ENCODE measurements at regions not wholly inside any gene's neighbourhood (a gene's known extent, or its start where the extent isn't known, plus 50 kb on each side); places are given as distances from the start of the nearest gene placed in this dataset.
"Not testable (repeated sequence)": the region's sequence is repeated elsewhere in the genome, so short reads cannot be mapped to it uniquely, and the experiment has no call there.

DNA sequence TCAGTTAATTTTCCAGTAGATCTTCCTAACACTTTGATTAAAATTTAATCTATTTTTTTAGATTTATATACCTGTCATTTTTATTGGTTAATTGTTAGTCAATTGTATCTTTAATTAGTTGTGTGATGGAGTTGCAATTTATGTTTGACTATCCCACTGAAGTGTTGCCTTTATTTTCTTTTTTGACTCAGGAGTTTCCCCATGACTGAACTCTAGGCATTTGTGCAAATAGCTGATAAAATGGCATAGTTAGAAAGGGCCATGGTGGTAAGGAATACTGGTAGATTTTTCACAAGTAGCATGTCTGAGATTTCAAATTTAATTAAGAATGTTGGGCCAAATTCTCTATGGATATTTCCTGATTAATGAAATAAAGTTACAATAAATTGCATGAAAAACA, 273.1 kb upstream of the DAB2 start:
- ChIA-PET CTCF (ENCODE audit: partially characterized antibody) (no interaction called here), POLR2A (ENCODE audit: partially characterized antibody) (no interaction called here)
- peaks cover 5 to 6% of the 10 kb centered on the region in 2 donors for H3K27me3 Mint-ChIP-seq
- no peaks in the 10 kb centered on the region for H3K9me3 Mint-ChIP-seq
- Histone ChIP-seq H3K4me3 (ENCODE audit: low read length in 2 of 2) (no peak overlapping the region), H3K4me1 (ENCODE audit: insufficient read depth, low read length) (no peaks in the 10 kb centered on the region), H3K27me3 (ENCODE audit: insufficient read depth, low read length) (no peaks in the 10 kb centered on the region), H3K27ac (ENCODE audit: low read depth, low read length) (no peak overlapping the region), H3K36me3 (ENCODE audit: insufficient read depth, low read length) (no peaks in the 10 kb centered on the region), H3K9me3 (ENCODE audit: control insufficient read depth in 1 of 2, low read length in 2 of 2) (no peaks in the 10 kb centered on the region)
- intact Hi-C loops (cut with micrococcal nuclease) = no loop called here
- H3K4me3 Mint-ChIP-seq = no peak overlapping the region
- H3K4me1 Mint-ChIP-seq = no peaks in the 10 kb centered on the region
- H3K27ac Mint-ChIP-seq = no peak overlapping the region
- no peak for DNase-seq
- no peaks in the 10 kb centered on the region for H3K36me3 Mint-ChIP-seq

DNA sequence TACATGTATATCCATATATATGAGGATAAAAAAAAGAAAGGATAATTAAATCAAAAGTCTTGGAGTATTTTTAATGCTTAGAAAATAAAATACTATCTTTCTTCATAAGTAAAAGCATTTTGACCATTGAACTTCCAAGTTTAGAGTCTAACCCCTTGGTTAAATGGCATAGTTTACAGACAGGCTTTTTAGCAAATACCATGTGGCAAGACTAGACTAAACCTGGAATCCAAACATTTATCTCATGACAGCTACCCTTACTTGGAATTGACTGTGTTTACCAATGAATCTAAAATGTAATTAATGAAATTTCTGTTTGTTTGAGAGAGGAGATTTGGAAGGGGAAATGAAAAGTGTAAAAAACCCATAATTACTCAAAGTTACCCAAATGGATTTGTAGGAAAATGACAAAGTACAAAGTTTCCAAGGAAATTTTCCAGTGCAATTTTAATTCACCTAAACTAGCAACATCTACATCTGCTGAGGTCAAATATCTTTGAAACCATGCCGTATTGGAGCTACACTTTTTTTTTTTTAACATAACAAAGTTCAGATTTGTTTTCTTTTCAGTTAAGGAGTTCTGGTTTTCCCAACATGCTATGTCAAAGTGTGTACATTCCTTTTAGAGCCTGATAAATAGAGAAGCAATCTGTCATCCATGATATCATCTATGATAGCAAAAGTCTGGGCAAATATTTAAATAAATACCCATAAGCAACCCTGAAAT, 272.1 kb upstream of the DAB2 start:
- no peaks in the 10 kb centered on the region for H3K9me3 ChIP-seq (ENCODE audit: control insufficient read depth in 1 of 2, low read length in 2 of 2)
- Mint-ChIP-seq H3K36me3 (no peaks in the 10 kb centered on the region), H3K4me1 (no peaks in the 10 kb centered on the region), H3K27ac (no peak overlapping the region), H3K9me3 (no peaks in the 10 kb centered on the region), H3K4me3 (no peak overlapping the region), H3K27me3 (peaks cover 4 to 7% of the 10 kb centered on the region in 2 donors)
- no peaks in the 10 kb centered on the region for H3K36me3 ChIP-seq (ENCODE audit: insufficient read depth, low read length)
- H3K4me1 ChIP-seq (ENCODE audit: insufficient read depth, low read length) = no peaks in the 10 kb centered on the region
- intact Hi-C loops (cut with micrococcal nuclease) = no loop called here
- POLR2A ChIA-PET (ENCODE audit: partially characterized antibody) = no interaction called here
- no peaks in the 10 kb centered on the region for H3K27me3 ChIP-seq (ENCODE audit: insufficient read depth, low read length)
- H3K4me3 ChIP-seq (ENCODE audit: low read length in 2 of 2) = no peak overlapping the region
- H3K27ac ChIP-seq (ENCODE audit: low read depth, low read length) = no peak overlapping the region
- DNase-seq = no peak
- CTCF ChIA-PET (ENCODE audit: partially characterized antibody) = no interaction called here

DNA sequence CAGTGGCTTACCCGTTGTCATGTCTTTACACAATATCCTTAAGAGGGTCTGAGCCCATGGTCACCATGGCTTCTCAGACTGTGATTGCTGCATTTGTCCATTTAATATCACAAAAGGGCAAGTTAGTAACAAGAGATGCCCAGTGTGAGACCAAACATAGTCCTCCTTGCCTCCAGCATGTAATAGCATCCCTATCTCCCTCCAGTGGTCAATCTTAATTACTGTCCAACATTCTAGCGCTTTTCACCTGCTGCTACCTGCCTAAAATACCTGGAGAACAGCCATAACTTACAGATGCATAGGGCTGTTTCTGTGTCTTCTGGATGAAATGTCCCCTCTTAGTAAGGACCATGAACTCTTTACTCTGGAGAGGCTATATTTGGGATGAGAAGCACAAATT, 267.2 kb upstream of the DAB2 start:
- intact Hi-C loops (cut with micrococcal nuclease) = no loop called here
- Mint-ChIP-seq H3K4me1 (no peaks in the 10 kb centered on the region), H3K36me3 (no peaks in the 10 kb centered on the region), H3K27ac (no peak overlapping the region), H3K4me3 (no peak overlapping the region), H3K9me3 (peaks cover 0 to 13% (median 4%) of the 10 kb centered on the region in 8 donors), H3K27me3 (peaks cover 7 to 17% of the 10 kb centered on the region in 2 donors)
- CTCF ChIA-PET (ENCODE audit: partially characterized antibody) = no interaction called here
- POLR2A ChIA-PET (ENCODE audit: partially characterized antibody) = no interaction called here
- Histone ChIP-seq H3K4me3 (ENCODE audit: low read length in 2 of 2) (no peak overlapping the region), H3K36me3 (ENCODE audit: insufficient read depth, low read length) (no peaks in the 10 kb centered on the region), H3K4me1 (ENCODE audit: insufficient read depth, low read length) (no peaks in the 10 kb centered on the region), H3K27me3 (ENCODE audit: insufficient read depth, low read length) (no peaks in the 10 kb centered on the region), H3K27ac (ENCODE audit: low read depth, low read length) (no peak overlapping the region), H3K9me3 (ENCODE audit: control insufficient read depth in 1 of 2, low read length in 2 of 2) (no peaks in the 10 kb centered on the region)
- no peak for DNase-seq

DNA sequence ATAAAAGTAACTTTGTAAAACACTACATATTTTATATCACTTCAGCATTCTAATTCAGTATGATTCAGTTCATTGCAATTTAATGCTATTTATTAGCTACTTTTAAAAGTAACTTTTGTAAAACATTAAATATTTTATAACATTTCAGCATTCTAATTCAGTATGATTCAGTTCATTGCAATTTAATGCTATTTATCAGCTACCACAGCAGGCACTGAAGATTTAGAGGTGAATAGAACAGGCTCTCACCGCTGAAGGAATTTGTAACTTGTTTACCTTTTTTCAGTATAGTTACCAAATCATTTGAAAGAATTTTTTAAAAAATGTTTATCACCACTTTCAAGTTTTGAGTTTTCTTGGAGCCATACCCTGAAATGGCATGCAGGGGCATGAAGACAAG, 266.4 kb upstream of the DAB2 start:
- Mint-ChIP-seq H3K9me3 (peaks cover 0 to 17% (median 4%) of the 10 kb centered on the region in 8 donors), H3K27me3 (peaks cover 8 to 17% of the 10 kb centered on the region in 2 donors), H3K4me1 (no peaks in the 10 kb centered on the region), H3K36me3 (no peaks in the 10 kb centered on the region), H3K4me3 (no peak overlapping the region), H3K27ac (no peak overlapping the region)
- Histone ChIP-seq H3K36me3 (ENCODE audit: insufficient read depth, low read length) (no peaks in the 10 kb centered on the region), H3K9me3 (ENCODE audit: control insufficient read depth in 1 of 2, low read length in 2 of 2) (no peaks in the 10 kb centered on the region), H3K27ac (ENCODE audit: low read depth, low read length) (no peak overlapping the region), H3K4me3 (ENCODE audit: low read length in 2 of 2) (no peak overlapping the region), H3K27me3 (ENCODE audit: insufficient read depth, low read length) (no peaks in the 10 kb centered on the region), H3K4me1 (ENCODE audit: insufficient read depth, low read length) (no peaks in the 10 kb centered on the region)
- CTCF ChIA-PET (ENCODE audit: partially characterized antibody) = no interaction called here
- no peak for DNase-seq
- intact Hi-C loops (cut with micrococcal nuclease) = no loop called here
- POLR2A ChIA-PET (ENCODE audit: partially characterized antibody) = no interaction called here

DNA sequence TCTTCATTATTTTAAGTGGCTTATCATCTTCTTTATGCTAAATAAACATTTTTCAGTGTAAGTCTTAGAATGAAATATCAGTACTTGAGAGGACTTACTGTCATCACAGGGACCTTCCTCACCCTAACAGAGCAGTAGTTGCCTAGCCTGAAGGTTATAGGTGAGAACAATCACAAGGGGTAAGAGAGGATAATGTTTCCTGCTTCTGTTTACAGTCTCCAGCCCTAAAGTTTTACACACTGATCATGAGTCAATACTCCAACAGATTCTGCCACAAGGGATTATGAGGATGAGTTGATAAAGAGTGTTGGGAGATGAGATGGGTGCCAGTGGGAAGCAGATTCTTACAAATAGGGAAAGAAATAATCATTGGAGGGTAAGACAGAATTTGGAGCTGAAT, 265.1 kb upstream of the DAB2 start:
- ChIA-PET CTCF (ENCODE audit: partially characterized antibody) (no interaction called here), POLR2A (ENCODE audit: partially characterized antibody) (no interaction called here)
- Histone ChIP-seq H3K4me1 (ENCODE audit: insufficient read depth, low read length) (no peaks in the 10 kb centered on the region), H3K36me3 (ENCODE audit: insufficient read depth, low read length) (no peaks in the 10 kb centered on the region), H3K4me3 (ENCODE audit: low read length in 2 of 2) (no peak overlapping the region), H3K27me3 (ENCODE audit: insufficient read depth, low read length) (no peaks in the 10 kb centered on the region), H3K27ac (ENCODE audit: low read depth, low read length) (no peak overlapping the region), H3K9me3 (ENCODE audit: control insufficient read depth in 1 of 2, low read length in 2 of 2) (no peaks in the 10 kb centered on the region)
- intact Hi-C loops (cut with micrococcal nuclease) = no loop called here
- H3K27ac Mint-ChIP-seq = no peak overlapping the region
- no peaks in the 10 kb centered on the region for H3K36me3 Mint-ChIP-seq
- no peaks in the 10 kb centered on the region for H3K4me1 Mint-ChIP-seq
- no peak for DNase-seq
- H3K27me3 Mint-ChIP-seq = peaks cover 8 to 15% of the 10 kb centered on the region in 2 donors
- H3K4me3 Mint-ChIP-seq = no peak overlapping the region
- H3K9me3 Mint-ChIP-seq = peaks cover 0 to 17% (median 4%) of the 10 kb centered on the region in 8 donors

DNA sequence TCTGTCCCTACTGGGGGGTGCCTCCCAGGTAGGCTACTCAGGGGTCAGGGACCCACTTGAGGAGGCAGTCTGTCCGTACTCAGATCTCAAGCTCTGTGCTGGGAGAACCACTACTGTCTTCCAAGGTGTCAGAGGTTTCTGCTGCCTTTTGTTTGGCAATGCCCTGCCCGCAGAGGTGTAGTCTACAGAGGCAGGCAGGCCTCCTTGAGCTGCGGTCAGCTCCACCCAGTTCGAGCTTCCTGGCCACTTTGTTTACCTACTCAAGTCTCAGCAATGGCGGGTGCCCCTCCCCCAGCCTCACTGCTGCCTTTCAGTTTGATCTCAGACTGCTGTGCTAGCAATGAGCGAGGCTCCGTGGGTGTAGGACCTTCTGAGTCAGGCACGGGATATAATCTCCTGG, 263.1 kb upstream of the DAB2 start:
- H3K36me3 Mint-ChIP-seq; H3K4me1 Mint-ChIP-seq; intact Hi-C loops (cut with micrococcal nuclease); CTCF ChIA-PET (ENCODE audit: partially characterized antibody); H3K9me3 ChIP-seq (ENCODE audit: control insufficient read depth in 1 of 2, low read length in 2 of 2); DNase-seq; H3K4me3 Mint-ChIP-seq; H3K27me3 ChIP-seq (ENCODE audit: insufficient read depth, low read length); H3K27ac Mint-ChIP-seq; H3K36me3 ChIP-seq (ENCODE audit: insufficient read depth, low read length); POLR2A ChIA-PET (ENCODE audit: partially characterized antibody); H3K27ac ChIP-seq (ENCODE audit: low read depth, low read length); H3K4me3 ChIP-seq (ENCODE audit: low read length in 2 of 2); H3K4me1 ChIP-seq (ENCODE audit: insufficient read depth, low read length): not testable (repeated sequence)
- peaks cover 4 to 15% of the 10 kb centered on the region in 2 donors for H3K27me3 Mint-ChIP-seq
- H3K9me3 Mint-ChIP-seq = peaks cover 0 to 17% (median 4%) of the 10 kb centered on the region in 8 donors

DNA sequence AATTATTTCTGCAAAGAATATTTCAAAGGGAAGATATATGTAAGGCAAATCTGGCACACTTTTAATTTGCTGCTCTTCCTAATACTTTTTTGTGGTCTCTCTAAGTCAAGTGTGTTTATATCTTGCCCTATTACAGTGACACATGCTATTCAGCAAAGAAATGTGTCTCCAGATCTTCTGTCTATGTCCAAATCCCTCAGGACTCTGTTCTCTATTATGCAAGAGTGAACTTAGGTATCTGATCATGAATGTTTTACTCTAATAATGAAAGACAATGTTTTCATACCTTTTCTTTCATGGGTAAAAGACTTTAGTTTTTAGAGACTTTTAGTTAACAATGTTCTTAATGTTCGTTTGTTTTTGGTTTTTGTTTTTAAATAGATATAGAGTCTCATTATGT, 255.4 kb upstream of the DAB2 start:
- Histone ChIP-seq H3K36me3 (ENCODE audit: insufficient read depth, low read length) (no peaks in the 10 kb centered on the region), H3K4me1 (ENCODE audit: insufficient read depth, low read length) (no peaks in the 10 kb centered on the region), H3K4me3 (ENCODE audit: low read length in 2 of 2) (no peak overlapping the region), H3K9me3 (ENCODE audit: control insufficient read depth in 1 of 2, low read length in 2 of 2) (no peaks in the 10 kb centered on the region), H3K27ac (ENCODE audit: low read depth, low read length) (no peak overlapping the region), H3K27me3 (ENCODE audit: insufficient read depth, low read length) (no peaks in the 10 kb centered on the region)
- intact Hi-C loops (cut with micrococcal nuclease) = no loop called here
- CTCF ChIA-PET (ENCODE audit: partially characterized antibody) = no interaction called here
- Mint-ChIP-seq H3K9me3 (peaks cover 0 to 4% (median 0%) of the 10 kb centered on the region in 8 donors), H3K27ac (no peak overlapping the region), H3K4me1 (no peaks in the 10 kb centered on the region), H3K36me3 (no peaks in the 10 kb centered on the region), H3K4me3 (no peak overlapping the region), H3K27me3 (peaks cover 0 to 3% of the 10 kb centered on the region in 2 donors)
- no peak for DNase-seq
- POLR2A ChIA-PET (ENCODE audit: partially characterized antibody) = no interaction called here

DNA sequence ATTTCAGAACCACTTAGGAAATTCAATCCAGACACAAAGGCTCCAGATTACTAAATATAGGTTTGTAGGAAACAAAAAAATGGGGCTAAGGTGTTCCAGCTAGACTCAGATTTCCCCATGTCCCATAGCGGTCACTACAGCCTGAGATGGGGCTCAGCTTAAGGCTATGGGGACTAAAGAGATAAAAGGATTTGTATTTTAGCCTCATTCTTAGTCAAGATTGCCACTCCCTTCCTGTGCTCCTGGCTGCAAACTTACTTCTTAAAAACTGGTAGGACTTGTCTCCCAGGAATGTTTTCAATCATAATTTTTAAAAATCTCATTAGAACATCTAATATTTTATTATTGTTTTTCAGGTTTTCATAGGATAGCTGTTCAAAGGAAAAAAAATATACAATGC, 253.8 kb upstream of the DAB2 start:
- intact Hi-C loops (cut with micrococcal nuclease) = no loop called here
- H3K27ac Mint-ChIP-seq = no peak overlapping the region
- CTCF ChIA-PET (ENCODE audit: partially characterized antibody) = no interaction called here
- H3K4me3 Mint-ChIP-seq = no peak overlapping the region
- POLR2A ChIA-PET (ENCODE audit: partially characterized antibody) = no interaction called here
- no peak overlapping the region for H3K27ac ChIP-seq (ENCODE audit: low read depth, low read length)
- no peak overlapping the region for H3K4me3 ChIP-seq (ENCODE audit: low read length in 2 of 2)
- H3K4me1 Mint-ChIP-seq = no peaks in the 10 kb centered on the region
- no peaks in the 10 kb centered on the region for H3K27me3 ChIP-seq (ENCODE audit: insufficient read depth, low read length)
- H3K36me3 ChIP-seq (ENCODE audit: insufficient read depth, low read length) = no peaks in the 10 kb centered on the region
- H3K36me3 Mint-ChIP-seq = no peaks in the 10 kb centered on the region
- peaks cover 0 to 3% of the 10 kb centered on the region in 2 donors for H3K27me3 Mint-ChIP-seq
- H3K9me3 ChIP-seq (ENCODE audit: control insufficient read depth in 1 of 2, low read length in 2 of 2) = no peaks in the 10 kb centered on the region
- DNase-seq = no peak
- no peaks in the 10 kb centered on the region for H3K4me1 ChIP-seq (ENCODE audit: insufficient read depth, low read length)
- H3K9me3 Mint-ChIP-seq = peaks cover 0 to 4% (median 0%) of the 10 kb centered on the region in 8 donors
